GM13977 (cell line): ENCODE measurements at regions not wholly inside any gene's neighbourhood (a gene's known extent, or its start where the extent isn't known, plus 50 kb on each side); places are given as distances from the start of the nearest gene placed in this dataset.

Experiments used
- DNase-seq: peaks from one replicate; pipeline ENCODE4 v3.0.0; 2012; ENCODE audit warnings: low spot score
- CTCF ChIP-seq: IDR thresholded peaks from 2 replicates; pipeline ENCODE4 v1.5.1; 2012; ENCODE audit warnings: mild to moderate bottlenecking, control low read depth; ENCODE audit not compliant: insufficient read depth; ENCODE audit errors: extremely low read depth, missing control alignments
- in situ Hi-C: fragments of 300-500 bp; cut with MboI; formaldehyde crosslinking; loops from one replicate; pipeline ENCODE4 v1.12.0; 2022; ENCODE audit warnings: low sequenced_read_pairs, low pct_unique_long_range_greater_than_20kb, mixed read lengths, inconsistent platforms; ENCODE audit not compliant: unreplicated experiment

GRCh38 chr15:61442821-61443220 lies 213.7 kb upstream of the RORA start:
- TF ChIP-seq CTCF: no peak
- in situ Hi-C loops: no loop called here
- no peak for DNase-seq

- in situ Hi-C loops: no loop called here
These were observed 212.8 kb upstream of the RORA start for GRCh38 chr15:61441891-61442290.

GRCh38 chr15:61426466-61426865 lies 197.4 kb upstream of the RORA start:
- in situ Hi-C loops: no loop called here
- TF ChIP-seq CTCF: no peak
- DNase-seq: no peak

More at GRCh38 chr15:61441891-61442290, 212.8 kb upstream of the RORA start:
- TF ChIP-seq CTCF: no peak
- no peak for DNase-seq

GRCh38 chr15:61425934-61426333 lies 196.8 kb upstream of the RORA start:
- no peak for DNase-seq
- TF ChIP-seq CTCF: no peak
- in situ Hi-C loops: no loop called here

- in situ Hi-C loops: no loop called here
- TF ChIP-seq CTCF: no peak
- DNase-seq: no peak
These were observed 193.7 kb upstream of the RORA start for GRCh38 chr15:61422773-61423172.

GRCh38 chr15:61421938-61422337 lies 192.8 kb upstream of the RORA start:
- DNase-seq: no peak
- in situ Hi-C loops: no loop called here
- TF ChIP-seq CTCF: no peak

GRCh38 chr15:61421470-61421869 lies 192.4 kb upstream of the RORA start:
- no peak for DNase-seq
- TF ChIP-seq CTCF: no peak
- in situ Hi-C loops: no loop called here
